Effector CD4-positive, alpha-beta T cell (primary cell): ENCODE measurements at regions not wholly inside any gene's neighbourhood (a gene's known extent, or its start where the extent isn't known, plus 50 kb on each side); places are given as distances from the start of the nearest gene placed in this dataset.
"Not testable (repeated sequence)": the region's sequence is repeated elsewhere in the genome, so short reads cannot be mapped to it uniquely, and the experiment has no call there.

Experiments used
- DNase-seq: peaks from one replicate; pipeline ENCODE4 v3.0.0-alpha.2; 2020

DNA sequence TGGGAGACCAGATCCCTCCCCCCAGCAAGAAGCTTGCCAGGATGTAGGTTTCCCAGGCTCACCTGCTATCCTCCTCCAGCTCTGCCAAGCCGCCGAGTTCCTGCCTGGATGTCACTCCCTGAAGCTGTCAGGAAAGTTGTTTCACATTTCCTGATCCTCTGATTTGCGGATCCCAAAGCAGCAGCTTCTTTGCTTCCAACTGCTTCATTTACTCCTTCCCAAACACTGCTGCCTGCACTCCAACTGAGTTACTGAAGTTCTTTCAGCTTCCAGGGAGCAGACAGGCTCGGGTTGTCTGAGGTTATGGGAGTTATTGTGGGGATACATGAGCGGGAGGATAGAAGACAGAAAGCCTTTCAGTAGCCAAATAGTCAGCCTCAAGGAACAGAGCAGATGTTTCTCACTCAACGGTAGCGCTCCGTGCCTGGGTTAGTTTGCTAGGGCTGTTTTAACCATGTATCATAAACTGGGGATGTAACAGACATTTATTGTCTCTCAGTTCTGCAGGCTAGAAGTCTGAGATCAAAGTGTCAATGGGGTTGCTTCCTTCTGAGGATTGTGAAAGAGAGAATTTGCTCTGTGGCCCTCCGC, 516.0 kb downstream of the REEP3 start:
- no peak for DNase-seq

DNA sequence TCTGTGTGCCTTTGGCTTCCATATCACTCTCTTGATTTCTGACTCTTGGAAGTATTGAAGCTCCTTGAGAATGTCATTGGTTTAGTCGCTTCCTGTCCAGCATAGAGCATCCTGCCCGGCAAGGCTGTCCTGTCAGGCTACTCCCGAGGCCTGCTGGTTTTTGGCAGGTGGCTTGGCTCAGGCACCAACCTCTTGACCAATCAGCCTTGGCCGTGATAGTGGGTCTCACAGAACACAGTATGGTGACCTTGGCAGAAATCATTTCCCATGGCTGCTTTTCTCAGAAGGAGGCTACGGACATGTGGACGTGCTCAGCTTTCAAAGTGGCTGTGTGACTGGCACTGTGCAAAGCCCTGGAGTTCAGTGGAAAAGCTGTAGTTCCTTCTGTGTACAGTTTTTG, 516.9 kb downstream of the REEP3 start:
- no peak for DNase-seq

- DNase-seq: no peak
These were observed 518.0 kb downstream of the REEP3 start for GRCh38 chr10:64039198-64039597.

DNA sequence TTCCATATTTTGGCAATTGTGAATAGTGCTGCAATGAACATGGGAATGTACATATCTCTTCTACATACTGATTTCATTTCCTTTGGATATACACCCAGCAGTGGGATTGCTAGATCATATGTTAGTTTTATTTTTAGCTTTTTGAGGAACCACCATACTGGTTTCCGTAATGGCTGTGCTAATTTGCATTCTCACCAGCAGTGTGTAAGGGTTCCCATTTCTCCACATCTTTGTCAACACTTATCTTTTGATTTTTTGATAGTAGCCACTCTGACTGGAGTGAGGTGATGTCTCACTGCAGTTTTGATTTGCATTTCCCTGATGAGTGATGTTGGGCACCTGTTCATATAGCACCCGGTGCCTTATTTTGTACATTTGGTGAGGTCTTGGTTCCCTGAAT, 519.6 kb downstream of the REEP3 start:
- no peak for DNase-seq

DNA sequence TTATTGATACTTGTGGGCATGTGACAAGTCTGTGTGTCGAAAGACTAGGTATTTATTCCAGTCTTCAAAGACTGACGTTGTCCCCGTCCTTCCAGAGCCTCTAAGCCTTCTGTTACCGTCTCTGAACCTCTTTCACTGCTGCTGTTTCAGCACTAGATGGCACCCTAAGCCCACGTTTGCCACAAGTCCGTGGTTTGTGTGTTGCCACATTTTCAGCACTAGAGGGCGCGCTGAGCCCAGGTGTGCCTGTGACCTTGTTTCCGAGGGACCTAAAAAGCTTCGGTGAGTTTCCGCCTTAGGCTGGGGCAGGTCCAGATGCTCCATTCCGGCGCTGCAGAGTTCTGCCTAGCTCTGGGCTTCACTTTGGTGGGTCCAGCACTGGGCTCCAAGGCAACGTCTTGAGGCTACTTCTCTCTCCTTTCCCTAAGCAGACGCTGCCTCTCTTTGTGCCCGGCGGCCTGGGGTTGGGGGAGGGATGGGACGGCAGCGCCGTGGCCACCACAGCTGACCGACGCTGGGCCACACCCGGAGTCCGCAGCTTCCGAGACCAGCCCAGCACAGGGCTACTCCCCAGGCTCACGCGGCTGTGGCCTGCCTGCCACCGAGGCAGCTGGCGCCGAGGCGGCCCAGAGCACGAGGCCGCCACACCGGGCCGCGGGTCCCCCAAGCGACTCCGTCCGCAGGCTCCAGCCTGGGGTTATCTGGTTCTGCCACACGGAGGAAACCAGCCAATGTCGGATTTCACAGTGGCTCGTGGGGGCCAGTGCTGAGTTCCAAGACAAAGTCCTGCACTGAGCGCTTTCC, 520.2 kb downstream of the REEP3 start:
- DNase-seq: peak; percentile 68

GRCh38 chr10:64041989-64042490, 520.8 kb downstream of the REEP3 start:
- DNase-seq: no peak

- no peak for DNase-seq
These were observed 522.9 kb downstream of the REEP3 start for GRCh38 chr10:64044098-64044497.

DNA sequence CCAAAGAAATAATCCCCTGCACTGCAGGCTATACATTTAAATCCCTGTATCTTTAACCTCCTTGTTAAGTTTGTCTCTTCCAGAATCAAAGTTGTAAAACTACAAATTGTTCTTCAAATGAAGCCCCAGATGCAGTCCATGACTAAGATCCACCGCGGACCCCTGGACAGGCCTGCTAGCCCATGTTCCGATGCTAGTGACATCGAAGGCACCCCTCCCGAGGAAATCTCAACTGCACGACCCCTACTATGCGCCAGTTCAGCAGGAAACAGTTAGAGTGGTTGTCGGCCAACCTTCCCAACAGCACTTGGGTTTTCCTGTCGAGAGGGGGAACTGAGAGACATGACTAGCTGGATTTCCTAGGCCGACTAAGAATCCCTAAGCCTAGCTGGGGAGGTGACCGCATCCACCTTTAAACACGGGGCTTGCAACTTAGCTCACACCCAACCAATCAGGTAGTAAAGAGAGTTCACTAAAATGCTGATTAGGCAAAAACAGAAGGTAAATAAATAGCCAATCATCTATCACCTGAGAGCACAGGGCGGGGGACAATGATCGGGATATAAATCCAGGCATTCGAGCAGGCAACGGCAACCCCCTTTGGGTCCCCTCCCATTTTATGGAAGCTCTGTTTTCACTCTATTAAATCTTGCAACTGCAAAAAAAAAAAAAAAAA, 523.9 kb downstream of the REEP3 start:
- not testable (repeated sequence) for DNase-seq

DNA sequence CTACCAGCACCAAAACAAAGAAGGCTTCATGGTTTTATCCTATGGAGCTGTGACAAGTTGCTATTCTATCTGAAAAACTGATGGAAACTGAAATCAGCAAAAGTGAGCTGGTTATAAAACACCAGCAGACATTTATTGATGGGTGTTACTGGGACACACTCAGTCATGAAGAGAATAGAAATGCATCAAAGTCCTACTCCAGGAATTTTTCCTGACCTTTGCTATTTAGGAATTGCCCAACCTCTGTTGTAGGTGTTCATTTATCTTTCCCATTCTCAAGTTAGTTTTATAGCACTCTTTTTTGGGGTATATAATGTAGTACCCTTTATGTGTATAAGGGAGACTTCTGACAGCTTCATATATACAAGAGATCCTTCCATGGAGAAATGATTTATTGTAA, 533.2 kb downstream of the REEP3 start:
- no peak for DNase-seq

DNA sequence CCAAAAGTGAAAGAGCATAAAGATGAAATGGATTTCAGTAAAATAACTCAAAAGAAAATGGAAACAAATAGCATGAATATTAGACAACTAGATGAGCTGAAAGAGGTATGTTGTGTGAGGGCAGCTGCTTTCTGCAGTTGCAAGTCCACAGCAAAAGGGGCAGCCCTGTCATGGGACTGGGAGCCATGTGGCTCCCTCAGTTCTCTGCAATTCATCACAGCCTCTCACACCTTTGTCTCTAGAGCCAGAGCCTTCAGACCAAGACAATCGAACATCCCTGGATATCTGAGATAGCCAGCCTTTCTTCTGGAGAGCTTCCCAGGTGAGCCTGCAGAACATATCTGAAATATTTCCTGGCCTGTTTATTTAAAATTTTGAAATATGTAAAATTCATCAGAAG, 538.7 kb downstream of the REEP3 start:
- no peak for DNase-seq

GRCh38 chr10:64060389-64060788, 539.2 kb downstream of the REEP3 start:
- no peak for DNase-seq

DNA sequence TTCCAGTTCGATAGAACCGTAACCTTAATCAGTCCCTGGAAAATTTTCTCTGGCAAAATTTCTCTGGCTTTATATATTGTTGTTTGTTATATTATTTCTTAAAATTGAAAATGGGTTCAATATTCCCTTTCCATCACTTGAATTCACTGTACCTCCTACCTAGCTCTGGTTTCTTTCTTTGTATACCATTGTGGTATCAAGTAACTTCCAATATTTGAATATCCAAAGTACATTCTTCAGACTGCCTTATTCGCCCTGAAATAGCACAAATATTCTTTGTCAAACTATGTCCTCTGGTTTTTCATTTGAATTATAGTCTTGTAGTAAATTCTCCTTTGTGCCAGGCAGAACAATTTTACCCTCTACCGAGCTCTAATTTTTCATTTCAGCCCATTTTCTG, 541.6 kb downstream of the REEP3 start:
- no peak for DNase-seq

DNA sequence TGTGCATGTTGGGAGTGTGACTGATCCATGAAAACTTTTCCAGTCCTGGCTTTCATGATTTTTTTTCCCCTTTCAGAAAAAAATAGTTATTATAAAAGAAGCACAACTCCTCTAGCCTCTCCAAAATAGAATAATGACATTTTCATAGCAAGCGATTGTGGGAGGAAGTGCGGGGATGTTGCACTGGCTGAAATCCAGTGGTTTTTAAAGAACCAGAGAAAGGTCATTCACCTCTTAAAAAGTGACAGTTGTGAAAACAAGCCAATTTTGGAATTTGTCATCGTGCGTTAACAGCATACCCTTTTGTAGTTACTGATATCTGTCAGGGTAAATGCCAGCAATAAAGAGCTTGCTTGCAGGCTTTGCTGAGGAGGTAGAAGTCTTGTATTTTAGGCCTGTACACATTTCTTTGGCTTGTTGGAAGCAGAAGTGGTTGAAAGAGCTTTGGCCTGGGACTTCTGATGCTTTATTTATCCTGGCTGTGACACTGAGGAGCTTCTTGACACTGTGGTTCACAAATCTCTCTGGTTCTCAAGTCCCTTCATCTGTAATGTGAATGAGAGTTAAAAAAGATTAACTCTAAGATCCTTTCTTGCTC, 545.9 kb downstream of the REEP3 start:
- DNase-seq: no peak

- no peak for DNase-seq
These were observed 546.7 kb downstream of the REEP3 start for GRCh38 chr10:64067859-64068258.

GRCh38 chr10:64070241-64070640, 549.0 kb downstream of the REEP3 start:
- no peak for DNase-seq

GRCh38 chr10:64071218-64071617, 550.0 kb downstream of the REEP3 start:
- DNase-seq: no peak

DNA sequence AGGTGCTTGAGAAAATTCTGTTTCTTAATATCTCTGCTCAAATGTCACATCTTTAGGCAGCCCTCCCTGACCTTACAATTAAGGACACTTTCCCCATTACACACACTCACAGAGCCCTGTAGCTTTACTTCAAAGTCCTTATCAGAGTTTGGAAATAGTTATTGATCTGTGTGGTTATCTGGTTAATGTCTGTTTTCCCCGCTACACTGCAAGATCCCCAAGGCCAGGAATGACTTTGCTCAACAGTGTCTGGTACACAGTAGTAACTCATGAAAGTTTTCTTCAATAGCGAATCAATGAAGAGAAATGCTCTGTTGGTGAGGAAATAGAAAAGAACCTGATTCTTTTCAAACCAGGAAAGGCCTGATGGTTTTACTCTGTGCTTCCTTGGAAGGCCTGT, 554.4 kb downstream of the REEP3 start:
- DNase-seq: no peak

DNA sequence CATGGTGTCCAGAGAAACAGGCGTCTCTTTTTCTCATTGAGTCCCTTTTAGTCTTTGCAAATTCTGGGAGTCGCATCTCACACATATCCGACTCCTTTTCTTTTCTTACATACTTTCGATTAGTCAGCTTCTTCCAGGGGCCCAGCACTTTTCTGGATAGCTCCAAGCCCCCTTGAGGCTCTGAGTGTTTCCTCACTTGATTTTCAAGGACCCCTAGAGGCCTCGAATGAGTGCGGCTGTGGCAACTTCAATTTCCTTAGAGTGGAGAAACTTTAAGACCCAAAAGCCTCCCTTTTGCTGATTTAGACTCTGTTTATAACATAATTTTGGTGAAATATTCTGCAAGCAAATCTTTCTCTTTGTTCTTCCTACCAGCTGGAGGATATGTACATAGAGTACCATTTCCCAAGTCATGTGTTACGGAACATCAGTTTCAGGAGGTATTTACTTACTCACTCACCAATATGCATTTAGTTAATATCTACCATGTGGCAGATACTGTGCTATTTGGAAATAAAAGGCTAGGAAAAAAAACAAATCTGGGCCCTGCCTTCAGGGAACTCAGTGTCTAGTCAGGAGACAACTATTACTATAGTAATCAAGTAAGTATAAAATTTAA, 555.2 kb downstream of the REEP3 start:
- DNase-seq: no peak

GRCh38 chr10:64079341-64079740, 558.1 kb downstream of the REEP3 start:
- no peak for DNase-seq

DNA sequence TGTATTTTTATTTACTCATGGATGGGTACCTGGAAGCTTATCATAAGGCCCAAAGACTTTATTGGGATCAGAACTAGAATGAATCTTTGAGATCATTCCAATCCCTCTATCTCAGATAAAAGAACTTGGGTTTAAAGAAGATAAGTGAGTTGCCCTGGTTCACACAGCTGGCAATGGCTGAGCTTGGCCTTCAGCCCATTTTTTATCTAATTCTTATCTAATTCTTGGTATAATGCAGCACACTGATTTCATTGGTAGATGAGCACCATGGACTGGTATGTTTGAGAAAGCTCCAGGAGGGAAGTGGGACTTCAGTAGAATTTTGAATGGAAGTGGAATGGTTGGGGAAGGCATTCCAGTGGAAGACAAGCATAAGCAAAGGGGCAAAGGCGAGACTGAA, 558.9 kb downstream of the REEP3 start:
- no peak for DNase-seq

DNA sequence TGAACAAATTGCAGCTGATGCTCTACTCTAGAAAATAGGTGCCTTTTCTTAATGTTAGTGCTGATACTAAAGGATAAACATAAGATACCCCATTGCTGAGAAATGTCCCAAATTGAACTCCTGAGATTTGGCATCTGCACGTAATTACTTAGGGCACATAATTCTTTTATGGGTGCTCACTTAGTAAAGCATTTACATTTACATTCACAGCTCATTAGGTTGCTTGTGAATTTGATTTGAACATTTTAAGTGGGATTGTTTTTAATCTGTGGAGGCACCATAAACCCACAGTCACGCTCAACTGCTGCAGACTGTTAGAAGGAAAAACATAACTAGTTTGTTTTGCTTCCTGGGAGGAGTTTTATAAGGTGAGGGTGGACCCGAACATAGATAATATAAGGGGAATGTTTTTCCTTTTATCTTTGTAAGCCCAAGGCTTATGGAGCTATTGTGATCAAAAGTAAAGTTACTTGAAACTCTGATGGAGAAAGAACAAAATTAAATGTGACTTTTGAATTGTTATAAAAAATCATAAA, 560.8 kb downstream of the REEP3 start:
- DNase-seq: no peak

GRCh38 chr10:64086083-64086767, 565.0 kb downstream of the REEP3 start:
- no peak for DNase-seq
